GM20431 (cell line): ENCODE measurements at regions not wholly inside any gene's neighbourhood (a gene's known extent, or its start where the extent isn't known, plus 50 kb on each side); places are given as distances from the start of the nearest gene placed in this dataset.
"Not testable (repeated sequence)": the region's sequence is repeated elsewhere in the genome, so short reads cannot be mapped to it uniquely, and the experiment has no call there.

Source experiments
- in situ Hi-C: fragments of 300-500 bp; cut with MseI, MboI; formaldehyde crosslinking; loops from one replicate; pipeline ENCODE4 v1.15.0; 2020; ENCODE audit warnings: low sequenced_read_pairs; ENCODE audit not compliant: unreplicated experiment

DNA sequence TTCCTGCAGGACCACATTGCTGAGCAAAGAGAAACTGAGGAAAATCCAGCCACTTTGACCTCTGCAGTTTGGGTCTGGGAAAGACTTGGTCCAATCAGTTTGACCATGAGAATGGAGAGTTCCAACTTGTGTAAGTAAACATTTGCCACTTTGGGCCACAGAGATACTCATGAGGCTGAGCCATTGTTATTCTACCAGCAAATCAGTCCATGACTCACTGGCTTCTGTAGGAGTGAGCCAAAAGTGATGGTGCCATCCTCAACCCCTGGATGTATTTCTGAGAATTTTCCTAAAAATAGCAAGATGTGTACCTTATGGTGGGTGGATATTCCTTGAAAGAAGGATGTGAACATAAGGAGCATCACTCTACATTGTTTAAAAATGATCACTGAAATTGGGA lies 192.9 kb upstream of the OR4E1 start:
- in situ Hi-C loops, result no loop called here

DNA sequence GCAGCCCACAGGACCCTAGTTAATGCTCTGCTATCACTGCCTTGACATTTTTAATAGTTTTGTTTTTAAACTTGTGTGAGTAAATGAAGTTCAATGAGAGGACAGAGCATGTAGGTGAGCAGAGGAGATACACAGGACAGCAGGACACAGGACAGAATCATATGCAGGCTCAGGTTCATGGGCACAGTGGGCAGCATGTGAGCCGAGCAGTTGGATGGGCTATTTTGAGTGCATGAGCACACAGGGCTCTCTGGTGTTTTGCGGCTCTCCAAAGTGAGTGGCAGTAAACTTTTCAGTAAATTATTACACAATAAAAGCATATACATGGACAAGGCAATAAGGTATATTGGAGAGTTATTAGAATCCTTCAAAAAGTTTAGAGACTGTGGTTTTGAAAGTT lies 189.7 kb upstream of the OR4E1 start:
- in situ Hi-C loops, result no loop called here

DNA sequence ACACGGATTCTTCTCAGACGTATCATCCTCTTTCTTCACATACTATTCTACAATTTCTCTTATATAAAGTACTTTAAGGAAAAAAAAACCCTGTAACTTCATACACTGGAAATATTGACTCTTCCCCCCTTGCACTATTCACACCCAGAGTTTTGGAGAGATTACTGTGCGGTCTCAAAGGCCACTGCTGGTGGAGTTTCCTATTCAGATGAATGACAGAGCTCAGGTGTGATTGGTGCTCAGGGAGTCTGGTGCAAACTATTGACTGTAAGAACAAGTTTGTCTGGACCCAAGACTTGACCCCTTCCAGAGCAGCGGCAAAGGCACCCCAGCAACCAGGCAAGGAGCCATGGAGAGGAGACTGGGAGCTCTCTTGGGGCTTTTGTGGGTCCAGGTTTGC lies 187.5 kb upstream of the OR4E1 start:
- in situ Hi-C loops, result no loop called here

DNA sequence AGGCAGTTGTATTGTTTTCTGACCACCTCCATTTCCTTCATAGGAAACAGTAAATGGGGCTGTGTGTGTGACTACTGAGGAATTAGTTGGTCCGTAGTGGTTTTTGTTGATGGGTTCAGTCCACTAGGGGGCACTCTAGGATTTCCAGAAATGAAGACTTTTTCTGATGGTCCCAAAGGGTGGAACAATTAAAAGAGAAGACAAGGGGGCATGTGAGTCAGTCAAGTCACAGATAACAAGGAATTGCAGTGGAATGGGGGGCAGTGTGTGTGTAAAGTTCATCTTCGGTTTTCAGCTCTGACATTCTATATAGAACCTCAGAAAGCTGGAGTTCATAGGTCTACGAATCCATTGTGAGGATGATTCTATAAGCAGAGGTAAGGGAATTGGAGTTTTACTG lies 186.6 kb upstream of the OR4E1 start:
- in situ Hi-C loops, result no loop called here

DNA sequence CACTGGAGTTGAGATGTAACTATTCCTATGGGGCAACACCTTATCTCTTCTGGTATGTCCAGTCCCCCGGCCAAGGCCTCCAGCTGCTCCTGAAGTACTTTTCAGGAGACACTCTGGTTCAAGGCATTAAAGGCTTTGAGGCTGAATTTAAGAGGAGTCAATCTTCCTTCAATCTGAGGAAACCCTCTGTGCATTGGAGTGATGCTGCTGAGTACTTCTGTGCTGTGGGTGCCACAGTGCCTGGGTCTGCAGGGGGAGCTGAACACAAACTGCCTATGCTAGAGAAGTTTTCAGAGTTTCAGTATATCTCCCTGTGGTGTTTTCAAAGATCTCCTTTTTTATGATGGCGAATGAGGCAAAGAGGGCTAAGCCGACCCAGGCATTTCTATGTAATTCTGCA lies 179.2 kb upstream of the OR4E1 start:
- in situ Hi-C loops, result no loop called here

DNA sequence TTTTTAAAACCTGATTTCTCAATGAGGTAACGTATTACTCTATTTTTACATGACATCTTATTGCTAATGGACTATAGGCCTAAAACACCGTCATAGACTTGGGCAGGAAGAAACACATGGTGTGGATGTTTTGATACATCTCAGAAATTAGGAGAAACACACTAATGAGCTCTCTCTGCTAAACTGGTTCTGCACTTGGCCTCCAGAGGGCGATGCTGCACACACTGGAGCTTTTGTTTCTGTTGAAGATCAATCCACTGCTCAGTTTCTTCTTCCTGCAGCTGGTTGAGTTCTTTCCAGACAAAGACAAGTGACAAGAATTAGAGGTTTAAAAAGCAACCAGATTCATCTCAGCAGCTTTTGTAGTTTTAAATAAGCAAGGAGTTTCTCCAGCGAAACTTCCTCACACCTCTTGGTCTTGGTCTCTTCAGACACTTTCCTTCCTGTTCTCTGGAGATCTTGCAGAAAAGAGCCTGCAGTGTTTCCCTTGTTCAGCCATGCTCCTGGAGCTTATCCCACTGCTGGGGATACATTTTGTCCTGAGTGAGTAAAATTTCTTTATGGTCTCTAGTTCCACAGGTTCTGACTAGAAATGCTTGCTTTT lies 178.5 kb upstream of the OR4E1 start:
- in situ Hi-C loops, result no loop called here

DNA sequence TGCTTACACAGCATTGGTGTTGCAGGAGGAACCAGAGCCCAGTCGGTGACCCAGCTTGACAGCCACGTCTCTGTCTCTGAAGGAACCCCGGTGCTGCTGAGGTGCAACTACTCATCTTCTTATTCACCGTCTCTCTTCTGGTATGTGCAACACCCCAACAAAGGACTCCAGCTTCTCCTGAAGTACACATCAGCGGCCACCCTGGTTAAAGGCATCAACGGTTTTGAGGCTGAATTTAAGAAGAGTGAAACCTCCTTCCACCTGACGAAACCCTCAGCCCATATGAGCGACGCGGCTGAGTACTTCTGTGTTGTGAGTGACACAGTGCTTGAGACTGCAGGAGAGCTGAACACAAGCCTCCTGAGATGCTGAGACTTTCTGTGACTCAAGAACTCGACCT lies 173.3 kb upstream of the OR4E1 start:
- in situ Hi-C loops, result not testable (repeated sequence)

DNA sequence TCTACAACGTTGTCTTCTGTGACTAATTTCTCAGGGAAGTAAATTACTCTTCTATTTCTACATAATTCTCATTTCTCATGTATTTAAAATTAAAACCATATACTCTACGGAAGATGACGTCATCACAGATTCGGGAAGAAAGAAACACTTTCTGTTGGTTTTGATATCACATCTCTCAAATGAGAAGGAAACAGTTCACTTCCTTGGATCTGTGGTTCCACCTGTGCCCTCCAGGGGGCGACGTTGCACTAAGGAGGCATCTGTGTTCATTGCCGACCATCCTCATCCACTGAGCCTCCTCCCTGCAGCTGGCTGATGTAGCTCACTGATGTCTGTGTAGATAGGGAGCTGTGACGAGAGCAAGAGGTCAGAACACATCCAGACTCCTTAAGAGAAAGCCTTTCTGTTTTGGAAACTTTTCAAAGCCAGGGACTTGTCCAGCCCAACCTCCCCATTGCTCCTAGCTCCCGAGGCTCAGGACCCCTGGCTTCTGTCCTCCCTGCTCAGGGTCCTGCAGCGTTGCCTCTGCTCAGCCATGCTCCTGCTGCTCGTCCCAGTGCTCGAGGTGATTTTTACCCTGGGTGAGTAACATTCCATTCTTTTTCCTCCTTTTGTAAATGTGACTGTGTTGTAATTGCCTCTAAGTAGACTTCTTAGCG lies 172.7 kb upstream of the OR4E1 start:
- in situ Hi-C loops, result no loop called here

DNA sequence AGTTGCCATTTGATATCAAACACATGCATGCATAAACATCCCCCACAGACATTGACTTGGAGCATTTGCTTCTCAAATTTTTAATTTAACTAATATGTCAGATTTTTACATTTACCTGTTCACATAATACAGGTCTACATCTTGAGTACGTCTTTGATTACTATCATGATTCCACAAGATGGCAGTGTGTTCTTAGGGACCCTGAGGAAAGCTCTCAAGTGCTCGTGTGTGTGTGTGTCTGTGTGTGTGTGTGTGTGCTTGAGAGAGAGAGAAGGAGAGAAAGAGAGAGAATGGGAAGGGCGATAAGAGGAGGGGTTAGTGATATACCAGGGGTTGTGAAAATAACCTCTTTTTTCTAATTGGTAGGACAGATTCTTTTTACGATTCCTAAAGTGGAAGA lies 167.1 kb upstream of the OR4E1 start:
- in situ Hi-C loops, result no loop called here

DNA sequence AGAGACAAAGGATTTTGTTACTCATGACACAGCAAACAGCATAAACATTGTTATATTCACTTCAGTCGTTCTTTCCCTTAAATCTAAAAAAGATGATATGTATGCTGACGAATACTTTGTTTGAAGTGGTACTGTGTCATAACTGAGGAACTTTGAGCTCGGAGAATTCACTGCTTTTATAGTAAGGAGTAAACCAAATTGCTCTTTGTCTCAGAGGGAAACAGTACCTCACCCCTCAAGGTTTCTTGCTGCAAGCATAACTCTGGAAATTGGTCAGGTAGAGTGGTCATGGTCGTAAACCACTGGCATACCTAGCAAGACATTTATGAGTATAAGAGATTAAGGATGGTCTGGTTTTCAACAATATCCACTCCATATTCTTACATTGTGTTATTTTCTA lies 160.2 kb upstream of the OR4E1 start:
- in situ Hi-C loops, result no loop called here

DNA sequence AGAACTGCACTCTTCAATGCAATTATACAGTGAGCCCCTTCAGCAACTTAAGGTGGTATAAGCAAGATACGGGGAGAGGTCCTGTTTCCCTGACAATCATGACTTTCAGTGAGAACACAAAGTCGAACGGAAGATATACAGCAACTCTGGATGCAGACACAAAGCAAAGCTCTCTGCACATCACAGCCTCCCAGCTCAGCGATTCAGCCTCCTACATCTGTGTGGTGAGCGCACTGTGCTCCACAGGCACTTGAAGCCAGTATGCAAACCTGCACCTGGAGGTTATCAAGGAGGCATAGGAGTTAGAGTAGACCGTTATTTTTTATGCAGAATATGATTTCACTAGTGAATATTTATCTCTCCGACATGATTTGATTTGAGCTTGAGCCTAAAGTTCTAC lies 152.2 kb upstream of the OR4E1 start:
- in situ Hi-C loops, result no loop called here

DNA sequence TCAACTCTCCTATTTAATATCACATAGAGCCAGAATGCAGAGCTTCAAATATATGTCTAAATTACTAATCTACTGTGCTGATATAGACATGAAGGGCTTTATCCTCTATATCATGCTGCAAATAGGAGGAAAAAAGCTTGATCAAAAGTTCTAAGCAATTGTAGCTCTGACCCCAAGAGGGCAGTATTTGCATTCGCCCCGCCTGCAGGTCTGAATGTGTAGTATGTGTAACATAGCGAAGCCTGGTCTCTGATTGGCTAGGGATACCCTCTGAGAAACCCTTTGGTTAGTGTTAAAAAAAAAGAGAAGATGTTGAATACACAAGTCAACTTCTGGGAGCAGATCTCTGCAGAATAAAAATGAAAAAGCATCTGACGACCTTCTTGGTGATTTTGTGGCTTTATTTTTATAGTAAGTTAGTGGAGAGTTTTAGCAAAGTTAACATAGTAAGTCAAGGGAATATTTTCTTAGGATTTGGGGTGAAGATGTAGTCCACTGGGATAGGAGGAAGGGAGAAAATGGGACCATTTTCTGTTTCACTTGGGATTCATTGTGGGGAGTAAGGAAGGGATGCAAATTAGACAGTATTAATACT lies 151.6 kb upstream of the OR4E1 start:
- in situ Hi-C loops, result no loop called here

DNA sequence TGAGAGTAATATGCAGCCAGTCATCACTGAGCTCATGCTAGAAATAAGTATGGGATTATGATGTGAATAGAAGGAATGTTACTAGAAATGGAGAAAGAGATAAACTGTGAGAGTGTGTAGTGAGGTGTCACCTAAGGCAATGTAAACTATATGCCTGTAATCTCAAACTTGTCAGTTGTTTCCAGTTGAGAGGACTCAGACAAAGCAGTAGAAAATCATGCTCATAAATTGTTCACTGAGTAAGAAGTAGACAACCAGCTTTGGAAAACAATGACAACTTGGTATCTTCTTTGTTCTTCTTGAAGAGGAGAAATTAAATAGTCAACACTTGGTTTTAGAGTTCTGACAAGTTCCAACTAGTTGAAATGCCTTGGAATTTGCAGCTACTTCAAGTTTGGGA lies 148.5 kb upstream of the OR4E1 start:
- in situ Hi-C loops, result no loop called here

DNA sequence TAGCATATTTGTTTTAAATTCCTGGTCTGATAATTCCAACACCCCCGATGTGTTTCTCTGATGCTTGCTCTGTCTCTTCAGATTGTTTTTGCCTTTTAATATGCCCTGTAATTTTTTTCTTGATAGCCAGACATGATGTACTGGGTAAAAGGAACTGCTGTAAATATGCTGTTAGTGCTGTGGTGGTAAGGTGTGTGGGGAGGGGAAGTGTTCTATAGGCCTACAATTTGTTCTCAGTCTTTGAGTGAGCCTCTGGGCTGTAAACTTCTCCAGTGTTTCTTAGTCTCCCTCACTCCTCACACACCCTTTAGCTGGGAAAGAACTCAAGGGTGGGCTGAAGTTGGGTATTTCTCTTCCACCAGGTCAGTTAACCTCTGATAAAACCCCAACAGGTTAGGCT lies 147.0 kb upstream of the OR4E1 start:
- in situ Hi-C loops, result no loop called here

DNA sequence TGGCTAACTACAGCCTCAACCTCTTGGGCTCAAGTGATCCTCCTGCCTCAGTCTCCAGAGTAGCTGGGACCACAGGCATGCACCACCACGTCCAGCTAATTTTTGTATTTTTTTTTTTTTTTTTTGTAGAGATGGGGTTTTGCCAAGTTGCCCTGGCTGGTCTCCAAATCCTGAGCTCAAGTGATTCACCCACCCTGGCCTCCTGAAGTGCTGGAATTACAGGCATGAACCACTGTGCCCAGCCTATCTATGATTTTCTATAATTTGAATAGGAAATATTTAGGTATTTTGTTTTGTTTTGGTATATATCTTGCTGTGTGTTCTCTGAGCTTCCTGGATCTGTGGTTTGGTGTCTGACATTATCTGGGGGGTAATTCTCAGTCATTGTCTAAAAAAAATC lies 146.3 kb upstream of the OR4E1 start:
- in situ Hi-C loops, result not testable (repeated sequence)

DNA sequence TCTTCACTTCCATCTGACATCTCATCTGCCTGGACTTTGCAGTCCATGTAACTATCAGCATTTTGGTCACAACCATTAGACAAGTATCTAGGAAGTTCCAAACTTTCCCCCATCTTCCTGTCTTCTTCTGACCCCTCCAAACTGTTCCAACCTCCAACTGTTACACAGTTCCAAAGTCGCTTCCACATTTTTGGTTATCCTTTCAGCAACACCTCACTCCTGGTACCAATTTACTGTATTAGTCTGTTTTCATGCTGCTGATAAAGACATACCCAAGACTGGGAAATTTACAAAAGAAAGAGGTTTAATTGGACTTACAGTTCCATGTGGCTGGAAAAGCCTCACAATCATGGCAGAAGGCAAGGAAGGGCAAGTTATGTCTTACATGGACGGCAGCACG lies 143.4 kb upstream of the OR4E1 start:
- in situ Hi-C loops, result not testable (repeated sequence)

DNA sequence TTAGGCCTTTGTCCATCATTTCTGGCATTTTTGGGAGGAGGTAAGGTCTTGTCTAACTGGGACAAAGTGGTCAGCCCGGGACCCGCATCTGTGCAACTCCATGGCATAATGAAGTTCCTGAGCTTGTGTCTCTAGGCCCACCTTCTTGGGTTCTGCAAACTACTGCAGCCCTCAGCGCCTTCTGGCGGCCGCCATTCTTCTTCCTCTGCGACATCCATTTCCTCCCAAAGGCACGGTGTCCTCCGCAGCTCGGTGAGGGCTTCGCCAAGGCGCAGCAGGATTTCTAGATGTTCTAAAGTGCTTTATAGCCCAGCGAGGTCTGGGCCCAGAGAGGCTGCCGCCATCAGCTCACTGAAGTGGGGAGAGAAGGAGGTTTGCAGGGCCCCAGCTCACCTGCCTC lies 134.4 kb upstream of the OR4E1 start:
- in situ Hi-C loops, result no loop called here

DNA sequence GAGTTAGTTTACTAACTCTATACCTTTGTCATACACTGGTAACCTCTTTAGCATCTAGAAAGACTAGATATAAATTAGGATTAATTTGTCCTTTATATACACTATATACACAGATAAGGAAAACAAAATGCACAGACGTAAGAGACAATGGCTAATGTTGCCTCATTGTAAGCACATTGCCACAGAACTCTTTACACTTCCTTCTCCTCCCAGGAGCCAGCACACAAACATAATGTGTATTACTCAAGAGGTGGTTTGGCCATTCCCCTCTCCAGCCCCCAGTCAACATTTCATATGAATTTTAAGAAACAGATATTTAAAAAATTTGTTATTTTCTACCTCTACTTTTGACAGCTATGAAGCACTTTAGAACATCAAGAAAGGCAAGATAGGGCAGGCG lies 131.4 kb upstream of the OR4E1 start:
- in situ Hi-C loops, result no loop called here

DNA sequence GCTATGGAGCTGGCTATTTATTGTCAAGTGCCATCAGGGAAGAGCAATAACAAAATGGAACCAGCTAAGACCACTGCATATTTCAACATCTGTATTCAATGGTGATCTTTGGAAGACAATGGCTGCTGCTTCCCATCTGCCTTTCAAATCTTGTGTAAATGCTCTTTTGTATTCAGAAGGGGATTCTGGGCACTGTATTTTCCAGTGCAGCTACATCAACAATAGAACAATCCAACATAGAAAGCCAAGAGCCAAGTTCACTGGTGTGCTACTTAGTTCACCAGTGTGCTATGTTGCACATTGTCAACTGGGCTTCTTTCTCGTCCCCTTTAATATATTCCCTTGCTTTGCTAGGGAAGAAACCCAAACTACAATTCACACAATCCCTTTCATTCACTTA lies 128.8 kb upstream of the OR4E1 start:
- in situ Hi-C loops, result no loop called here

DNA sequence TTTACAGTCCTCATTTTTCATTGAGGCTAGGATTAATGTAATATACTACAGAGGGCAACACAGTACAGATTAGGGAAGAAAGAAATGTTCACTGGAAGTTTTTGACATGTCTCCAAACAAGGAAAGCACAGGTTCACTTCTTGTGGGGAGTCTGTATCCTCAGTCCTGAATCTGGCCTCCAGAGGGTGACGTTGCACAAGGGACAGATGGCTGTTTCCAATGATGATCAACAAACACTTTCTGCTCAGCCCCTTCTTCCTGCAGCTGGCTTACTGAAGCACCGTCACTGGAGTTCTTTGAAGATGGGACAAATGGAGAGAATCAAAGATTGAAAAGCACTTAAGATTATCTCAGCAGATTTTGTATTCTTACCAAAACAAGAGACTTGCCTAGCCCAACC lies 123.3 kb upstream of the OR4E1 start:
- in situ Hi-C loops, result no loop called here

DNA sequence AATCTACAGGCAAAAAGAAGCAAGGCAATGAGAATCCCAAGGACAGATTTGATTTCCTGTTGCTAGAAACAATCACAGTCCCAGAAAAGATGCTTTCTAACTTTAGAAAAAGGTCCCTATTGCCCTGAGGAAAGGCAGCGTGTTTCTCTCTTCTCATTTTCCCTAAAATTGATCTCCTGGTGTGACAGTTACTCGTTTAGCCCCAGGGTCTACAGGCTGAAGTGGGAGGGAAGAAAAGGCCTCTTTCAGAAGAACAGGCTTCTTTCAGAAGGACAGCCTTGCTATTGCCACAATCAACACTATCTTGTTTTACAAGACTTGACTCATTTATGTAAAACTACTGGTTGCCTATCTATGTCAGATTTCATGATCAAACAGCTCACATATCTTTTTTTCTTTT lies 121.8 kb upstream of the OR4E1 start:
- in situ Hi-C loops, result no loop called here

DNA sequence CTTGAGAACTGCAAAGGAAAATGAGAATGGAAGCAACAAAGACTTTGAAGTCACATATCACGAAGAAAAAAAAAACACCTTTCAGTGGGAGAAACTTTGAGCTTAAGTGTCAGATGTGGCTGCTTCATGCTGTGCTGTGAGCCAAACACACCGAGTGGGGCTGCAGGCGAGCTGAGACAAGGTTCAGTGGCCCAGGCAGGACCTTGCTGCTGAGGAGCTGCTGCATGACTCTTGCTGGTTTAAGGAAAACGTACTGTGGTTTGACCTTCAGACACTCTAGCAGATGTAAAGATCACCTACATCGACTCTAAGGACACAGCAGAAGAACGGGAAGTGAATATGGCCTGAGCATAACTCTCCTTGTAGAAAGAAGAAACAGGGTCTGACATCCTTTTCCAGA lies 118.1 kb upstream of the OR4E1 start:
- in situ Hi-C loops, result no loop called here
